ENCODE measurements at regions not wholly inside any gene's neighbourhood (a gene's known extent, or its start where the extent isn't known, plus 50 kb on each side); places are given as distances from the start of the nearest gene placed in this dataset.

DNA sequence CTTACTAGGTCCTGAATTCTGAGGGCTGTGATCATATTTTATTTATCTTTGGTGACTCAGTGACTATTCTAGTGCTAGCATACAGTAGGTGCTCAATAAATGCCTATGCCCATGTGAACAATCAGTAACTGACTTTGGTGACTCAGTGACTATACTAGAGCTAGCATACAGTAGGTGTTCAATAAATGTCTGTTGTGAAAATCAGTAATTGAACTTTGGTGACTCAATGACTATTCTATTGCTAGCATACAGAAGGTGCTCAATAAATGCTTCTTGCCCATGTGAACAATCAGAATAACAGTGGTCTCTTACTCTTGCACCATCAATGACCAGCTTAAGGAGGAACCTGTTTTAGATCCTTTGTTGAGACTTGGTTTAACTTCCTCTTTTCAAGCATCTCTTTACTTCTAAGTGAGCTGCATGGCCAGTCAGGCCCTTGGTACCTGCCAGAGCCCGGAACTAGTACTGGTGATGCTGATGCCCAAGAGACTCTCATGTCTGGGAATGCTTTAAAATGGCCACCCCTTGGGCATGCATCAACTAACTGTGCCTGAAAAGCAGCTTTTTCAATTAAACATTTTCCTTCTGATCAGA is 214.9 kb upstream of the SPRED2 start:
- no peak for DNase-seq (ENCODE audit: low spot score)

DNA sequence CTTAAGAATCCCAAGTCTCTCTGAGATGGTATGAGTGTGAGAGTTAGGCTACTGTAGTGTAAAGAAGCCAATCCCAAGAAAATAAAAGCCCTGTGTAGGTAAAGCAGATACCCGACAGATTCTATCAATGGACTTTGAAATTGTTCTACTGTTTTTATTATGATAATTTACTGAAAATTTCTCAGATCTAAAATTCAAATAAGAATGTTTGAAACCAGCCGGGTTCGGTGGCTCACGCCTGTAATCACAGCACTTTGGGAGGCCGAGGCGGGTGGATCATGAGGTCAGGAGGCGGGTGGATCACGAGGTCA is 208.3 kb upstream of the SPRED2 start:
- DNase-seq (ENCODE audit: low spot score): no peak

DNA sequence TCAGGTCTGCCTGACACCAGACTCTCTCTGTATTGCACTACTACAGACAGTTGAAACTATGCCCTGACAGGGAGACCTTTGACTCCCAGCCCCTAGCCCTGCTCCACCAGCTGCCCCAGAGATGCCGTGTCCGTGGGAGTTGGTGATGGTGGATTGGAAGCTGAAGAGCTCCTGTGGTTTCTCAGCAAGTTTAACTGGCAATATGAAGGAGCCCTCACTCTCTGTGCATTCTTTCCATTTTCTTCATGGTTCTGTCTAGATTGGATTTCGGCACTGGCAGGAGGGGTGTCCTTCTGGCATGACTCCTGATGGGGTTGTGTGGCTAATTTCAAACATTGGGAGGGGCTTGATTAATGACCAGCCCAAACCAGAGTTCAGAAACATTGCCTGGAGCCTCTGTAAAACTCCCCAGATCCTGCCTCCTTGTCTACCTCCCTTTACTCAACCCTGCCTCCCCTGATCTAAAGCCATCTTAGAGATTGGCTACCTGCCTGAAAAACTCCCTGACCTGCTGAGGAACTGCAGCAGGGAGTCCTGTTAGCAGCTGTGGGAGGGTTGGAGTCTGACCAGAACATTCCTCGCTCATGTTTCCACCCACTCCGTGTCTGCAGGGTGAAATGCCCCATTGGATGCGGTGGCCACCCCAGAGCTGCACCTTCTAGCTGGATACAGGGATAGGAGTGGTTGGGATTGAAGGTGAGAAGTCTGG is 206.9 kb upstream of the SPRED2 start:
- DNase-seq (ENCODE audit: low spot score): no peak

DNA sequence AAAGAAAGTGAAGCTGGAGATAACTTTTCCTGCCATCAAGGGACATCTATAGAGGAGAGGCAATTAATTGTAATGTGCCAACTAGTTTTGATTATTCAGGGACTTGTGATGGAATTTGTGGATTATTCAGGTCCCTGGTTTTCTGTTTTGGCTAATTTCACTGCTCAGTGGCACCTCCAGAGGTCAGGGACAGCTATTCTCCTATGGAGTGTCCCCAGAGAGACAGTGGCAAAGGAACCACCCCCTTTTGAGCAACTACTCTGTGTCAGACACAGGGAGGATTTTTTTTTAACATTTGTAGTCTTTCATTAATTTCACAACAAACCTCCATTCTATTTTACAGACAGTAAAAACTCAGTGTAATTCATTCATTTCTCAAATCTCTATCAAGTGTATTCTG is 206.0 kb upstream of the SPRED2 start:
- DNase-seq (ENCODE audit: low spot score): no peak

DNA sequence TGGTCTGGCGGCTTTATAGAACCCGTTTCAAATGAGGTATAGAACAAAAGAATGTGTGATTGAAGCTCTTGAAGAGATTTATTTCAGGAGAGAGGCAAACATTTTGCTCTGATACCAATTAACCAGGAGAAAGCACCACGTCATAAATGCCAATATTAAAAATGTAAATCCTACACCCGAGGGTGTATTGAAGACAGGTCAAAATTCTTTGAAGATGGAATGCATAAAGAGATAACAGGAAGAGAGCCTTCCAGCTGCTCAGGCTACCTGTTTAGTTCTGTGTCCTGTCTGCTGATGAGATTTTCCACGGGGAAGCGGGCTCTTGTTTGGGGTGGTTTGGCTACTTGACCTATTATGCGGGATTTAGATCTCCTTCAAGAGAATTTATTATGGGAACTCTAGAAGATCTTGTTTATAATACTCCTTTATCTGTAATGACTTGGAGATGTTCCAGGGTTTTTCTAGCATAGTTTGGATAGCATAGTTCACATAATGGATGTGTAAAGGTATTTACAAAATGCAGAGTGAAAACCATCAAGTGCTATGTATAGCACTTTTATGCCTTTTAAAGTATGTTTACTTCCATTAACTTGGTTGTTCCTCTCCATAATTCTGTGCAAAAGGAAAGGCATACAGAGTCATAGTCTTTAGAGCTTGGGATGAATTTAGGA is 204.5 kb upstream of the SPRED2 start:
- DNase-seq (ENCODE audit: low spot score): no peak

DNA sequence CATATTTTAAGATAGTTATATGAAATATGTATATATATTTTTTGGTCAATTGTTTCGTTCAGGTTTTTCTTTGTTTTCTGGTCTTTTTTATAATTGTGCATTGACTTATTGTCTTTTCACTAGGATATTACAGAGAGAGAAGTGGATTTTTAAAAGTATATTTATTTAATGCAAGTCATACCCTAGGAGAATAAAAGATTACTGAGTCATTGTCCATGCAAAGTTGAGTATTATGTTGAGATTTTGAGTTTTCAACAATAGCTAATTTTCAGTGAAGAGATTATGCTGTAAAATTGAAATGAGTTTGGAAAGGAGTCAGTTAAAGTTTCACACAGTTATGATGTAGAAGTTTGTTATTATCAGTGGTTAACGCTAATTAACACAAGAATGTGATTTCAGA is 203.6 kb upstream of the SPRED2 start:
- no peak for DNase-seq (ENCODE audit: low spot score)

DNA sequence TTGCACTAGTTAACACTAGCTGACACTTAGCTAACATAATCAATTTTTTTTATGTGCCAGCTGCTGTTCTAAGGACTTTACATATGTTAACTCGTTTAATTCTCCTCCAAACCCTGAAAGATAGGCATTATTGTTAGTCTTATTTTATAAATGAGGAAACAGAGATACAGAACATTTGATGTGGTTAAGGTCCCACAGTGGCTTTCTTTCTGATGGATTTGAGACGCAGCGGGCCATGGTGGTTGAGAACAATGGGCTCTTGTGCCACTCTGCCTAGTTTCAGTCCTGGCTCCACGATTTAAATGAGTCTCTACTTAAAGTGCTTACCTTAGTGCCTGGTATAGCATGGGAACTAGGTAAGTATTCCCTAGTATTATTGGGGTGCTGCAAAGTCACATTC is 201.9 kb upstream of the SPRED2 start:
- DNase-seq (ENCODE audit: low spot score): peak; percentile 45

DNA sequence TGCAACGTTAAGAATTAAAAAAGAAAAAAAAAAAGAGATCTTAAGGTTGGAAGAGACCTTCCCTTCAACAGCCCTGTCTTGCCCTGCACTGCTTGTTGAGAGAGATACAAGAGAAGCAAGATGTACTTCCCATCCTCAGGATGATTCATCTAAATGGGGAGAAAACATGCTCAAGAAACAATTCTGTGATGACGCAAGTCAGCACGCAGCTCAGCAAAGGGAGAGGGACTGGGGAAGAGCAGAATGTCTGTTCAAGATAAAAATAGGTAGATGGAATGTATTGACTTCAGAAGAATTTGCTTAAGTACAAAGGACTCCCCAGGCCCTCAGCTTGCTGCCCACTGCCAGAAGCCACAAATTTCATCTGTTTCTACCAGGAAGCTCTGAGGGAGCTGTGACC is 198.2 kb upstream of the SPRED2 start:
- DNase-seq (ENCODE audit: low spot score): no peak

DNA sequence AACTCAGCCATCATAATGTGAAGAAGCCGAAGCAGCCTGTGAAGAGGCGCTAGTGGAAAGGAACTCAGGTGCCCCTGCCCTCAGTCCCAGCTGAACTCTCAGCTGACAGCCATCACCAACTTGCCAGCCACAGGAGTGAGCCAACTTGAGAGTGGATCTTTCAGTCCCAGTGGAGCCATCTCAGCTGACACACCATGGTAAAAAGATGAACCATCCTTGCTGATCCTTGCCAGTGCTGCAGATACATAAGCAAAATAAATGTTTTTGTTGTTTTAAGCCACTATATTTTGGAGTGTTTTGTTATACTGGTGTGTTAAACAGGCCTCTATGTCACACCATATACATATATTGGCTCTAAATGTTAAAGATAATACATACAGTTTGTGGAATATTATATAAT is 195.8 kb upstream of the SPRED2 start:
- DNase-seq (ENCODE audit: low spot score): no peak

DNA sequence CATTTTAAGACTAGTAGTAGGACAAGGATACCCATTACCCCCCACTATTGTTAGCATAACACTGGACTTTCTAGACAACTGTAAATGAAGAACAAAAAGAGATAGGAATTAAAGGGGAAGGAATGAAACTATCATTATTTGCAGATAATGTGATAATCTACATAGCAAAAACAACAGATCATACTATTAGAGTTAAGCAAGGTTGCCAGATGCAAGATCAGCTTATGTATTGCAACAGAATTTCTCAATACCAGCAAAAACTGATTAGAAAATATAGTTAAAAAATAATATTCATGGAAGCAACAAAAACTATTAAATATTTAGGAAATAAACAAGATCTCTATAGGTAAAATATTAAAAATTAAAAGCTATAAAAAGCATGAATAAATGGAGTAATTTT is 194.4 kb upstream of the SPRED2 start:
- DNase-seq (ENCODE audit: low spot score): no peak

DNA sequence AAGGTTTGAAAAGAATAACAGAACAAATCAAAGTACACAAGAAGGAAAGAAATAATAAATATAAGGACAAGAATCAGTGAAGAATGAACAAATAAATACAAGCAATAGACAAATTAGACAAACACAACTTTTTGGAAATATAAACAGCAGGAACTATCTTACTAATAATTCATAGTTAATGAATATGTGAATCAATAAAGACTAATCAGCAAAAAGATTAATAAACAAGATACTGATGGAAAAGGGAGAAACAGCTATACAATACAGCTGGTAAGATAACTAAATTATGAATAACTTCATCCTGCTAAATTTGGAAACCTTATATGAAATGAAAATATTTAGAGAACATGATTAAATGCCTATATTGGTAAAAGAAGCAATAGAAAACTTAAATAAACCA is 193.6 kb upstream of the SPRED2 start:
- no peak for DNase-seq (ENCODE audit: low spot score)

DNA sequence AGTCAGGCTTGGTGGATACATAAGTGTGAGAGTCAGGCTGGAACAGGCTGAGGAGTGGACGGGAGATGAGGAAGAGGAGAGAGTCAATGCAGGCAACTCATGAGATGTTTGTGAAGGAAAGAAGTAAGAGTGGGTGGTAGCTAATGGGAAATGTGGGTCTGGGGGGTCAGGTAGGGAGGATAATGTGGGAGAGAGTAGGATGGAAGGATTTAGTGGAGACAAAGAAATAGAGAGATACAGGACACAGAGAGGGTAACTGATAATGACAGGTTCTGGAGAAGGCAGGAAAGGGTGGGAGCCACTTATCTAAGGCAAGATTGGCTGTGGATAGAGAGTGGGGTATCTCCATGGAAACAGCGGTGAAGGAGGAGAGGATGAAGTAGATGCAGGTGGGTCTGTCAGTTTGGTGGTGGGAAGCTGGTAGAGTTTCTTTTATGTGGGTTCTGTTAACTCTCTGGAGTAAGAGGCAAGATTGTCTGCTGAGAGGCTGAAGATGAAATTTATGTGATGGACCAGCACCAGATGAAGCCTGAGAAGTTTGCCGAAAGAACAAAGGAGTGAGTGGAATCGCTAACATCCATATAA is 190.6 kb upstream of the SPRED2 start:
- no peak for DNase-seq (ENCODE audit: low spot score)

DNA sequence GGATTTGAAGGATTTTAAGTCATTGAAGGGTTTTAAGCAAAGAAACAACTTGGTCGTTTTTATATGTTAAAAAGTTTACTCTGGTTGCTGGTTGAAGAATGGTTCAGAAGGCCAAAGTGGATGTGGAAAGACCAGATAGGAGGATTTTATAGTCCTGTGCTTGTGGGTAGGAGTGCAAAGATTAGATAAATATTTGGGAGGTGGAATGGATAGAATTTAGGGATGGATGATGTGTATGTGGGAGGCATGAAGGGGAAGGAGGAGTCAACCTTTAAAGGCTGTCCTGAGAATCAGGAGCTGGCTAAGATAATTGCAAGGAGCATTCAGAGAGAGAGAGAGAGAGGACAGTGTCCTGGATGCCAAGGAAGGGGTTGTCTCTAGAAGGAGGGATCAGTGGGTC is 190.1 kb upstream of the SPRED2 start:
- DNase-seq (ENCODE audit: low spot score): no peak

DNA sequence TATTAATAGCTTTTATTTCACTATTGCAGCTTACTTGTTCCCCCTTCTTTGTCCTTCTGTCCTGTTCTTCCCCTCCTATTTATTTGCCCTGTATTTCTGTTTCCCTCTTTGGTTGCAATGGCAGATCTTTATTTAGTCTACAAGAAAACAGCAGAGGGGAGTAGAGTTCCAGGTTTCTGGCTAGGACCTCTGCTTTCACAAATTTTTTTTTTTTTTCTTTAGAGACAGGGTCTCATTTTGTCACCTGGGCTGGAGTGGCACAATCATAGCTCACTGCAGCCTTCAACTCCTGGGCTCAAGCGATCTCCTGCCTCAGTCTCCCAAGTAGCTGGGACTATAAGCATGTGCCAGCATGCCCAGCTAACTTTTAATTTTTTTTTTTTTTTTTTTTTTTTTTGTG is 188.1 kb upstream of the SPRED2 start:
- no peak for DNase-seq (ENCODE audit: low spot score)

DNA sequence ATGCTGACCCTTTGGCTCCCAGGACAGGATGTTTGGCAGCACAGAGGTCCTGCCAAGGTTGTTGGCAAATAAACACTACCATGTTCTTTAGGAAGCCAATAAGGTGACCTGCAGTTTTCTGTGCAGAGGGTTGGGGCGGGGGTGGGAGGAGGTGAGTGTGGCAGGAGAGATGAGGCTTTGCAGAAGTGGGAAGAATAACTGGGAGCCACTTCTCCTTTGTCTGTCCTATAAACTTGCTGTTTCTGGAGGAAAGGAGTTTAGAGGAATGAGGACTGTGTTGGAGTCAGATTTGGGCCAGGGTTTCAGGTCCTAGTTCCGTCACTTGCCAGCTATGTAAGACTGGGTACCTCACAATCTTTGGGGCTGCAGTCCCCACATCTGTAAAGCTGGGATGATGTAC is 187.6 kb upstream of the SPRED2 start:
- no peak for DNase-seq (ENCODE audit: low spot score)

DNA sequence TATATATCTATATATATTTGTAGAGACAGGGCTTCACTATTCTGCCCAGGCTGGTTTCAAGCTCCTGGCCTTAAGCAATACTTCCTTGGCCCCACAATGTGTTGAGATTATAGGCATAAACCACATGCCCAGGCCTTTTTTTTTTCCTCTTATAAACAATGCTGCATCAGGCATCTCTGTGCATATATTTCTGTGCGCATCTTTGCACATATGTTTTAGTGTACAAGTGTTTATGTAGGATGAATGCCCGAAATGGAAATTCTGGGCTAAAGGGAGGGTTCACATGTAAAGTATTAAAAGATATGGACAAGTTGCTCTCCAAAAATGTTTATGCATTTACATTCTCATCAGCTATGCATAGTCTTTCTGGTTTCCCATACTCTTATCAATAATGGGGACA is 183.2 kb upstream of the SPRED2 start:
- no peak for DNase-seq (ENCODE audit: low spot score)

DNA sequence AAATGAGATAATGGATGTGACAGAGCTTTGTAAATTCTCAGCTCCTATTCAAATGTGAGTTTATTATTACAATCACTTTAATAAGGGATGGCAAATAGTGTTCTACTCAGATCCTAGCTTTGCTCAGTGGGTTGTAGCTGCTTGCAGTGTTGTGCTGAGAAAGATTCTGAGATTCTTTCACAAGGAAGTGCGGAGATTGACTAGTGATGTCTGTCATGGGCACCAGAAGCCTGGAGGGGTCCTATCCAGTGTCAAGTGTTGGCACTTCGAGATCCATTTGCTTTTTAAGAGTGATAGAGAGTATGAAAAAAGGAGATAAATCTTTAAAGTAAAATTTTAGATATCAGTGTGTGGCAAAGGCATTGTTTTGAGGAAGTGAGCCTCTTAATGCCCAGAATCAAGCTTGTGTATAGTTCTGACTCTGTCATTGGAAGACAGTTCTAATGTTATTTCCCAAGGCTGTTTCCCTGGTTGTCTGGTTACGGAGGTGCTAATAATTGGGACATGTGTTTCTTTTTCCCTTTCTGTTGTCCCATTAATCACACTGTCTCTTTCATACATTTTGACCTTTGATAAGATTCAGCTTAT is 181.7 kb upstream of the SPRED2 start:
- DNase-seq (ENCODE audit: low spot score): no peak

DNA sequence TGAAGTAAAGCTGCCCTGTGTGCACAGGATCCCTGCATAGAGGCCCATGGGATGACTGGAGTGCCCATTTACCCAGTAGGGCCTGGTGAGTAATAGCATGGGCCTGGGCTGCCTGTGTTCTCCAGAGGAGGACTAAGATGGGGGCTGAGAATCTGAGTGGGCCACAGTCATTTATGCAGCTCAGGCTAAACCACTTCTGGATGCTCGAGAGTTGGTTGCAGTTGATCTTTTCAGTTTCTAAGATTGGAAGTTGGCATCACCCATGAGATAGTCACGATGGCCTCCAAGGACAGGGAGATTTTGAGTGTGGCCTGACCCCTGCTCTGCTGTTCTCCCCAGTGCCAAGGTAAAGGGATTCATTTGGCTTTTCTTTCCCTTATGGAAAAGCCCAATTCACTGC is 179.1 kb upstream of the SPRED2 start:
- no peak for DNase-seq (ENCODE audit: low spot score)

DNA sequence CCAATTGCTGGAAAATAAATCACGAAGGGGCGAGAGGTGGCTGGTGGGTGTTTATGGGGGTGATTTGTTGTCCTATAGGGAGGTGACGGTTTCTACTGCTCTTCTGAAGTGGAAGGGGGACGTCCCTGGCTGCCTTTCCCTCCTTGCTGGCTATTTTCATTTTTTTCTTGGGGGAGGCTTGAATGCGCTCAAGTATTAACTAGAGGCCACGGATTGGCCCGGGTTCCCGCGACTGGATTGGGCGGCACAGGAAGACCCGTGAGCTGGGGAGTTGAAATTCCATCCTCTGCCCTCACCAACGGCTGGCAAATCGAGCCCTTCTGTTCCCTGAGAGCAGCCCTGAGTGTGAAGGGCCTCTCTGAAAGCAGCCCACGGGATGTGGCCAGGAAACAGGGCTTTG is 176.5 kb upstream of the SPRED2 start:
- no peak for DNase-seq (ENCODE audit: low spot score)

DNA sequence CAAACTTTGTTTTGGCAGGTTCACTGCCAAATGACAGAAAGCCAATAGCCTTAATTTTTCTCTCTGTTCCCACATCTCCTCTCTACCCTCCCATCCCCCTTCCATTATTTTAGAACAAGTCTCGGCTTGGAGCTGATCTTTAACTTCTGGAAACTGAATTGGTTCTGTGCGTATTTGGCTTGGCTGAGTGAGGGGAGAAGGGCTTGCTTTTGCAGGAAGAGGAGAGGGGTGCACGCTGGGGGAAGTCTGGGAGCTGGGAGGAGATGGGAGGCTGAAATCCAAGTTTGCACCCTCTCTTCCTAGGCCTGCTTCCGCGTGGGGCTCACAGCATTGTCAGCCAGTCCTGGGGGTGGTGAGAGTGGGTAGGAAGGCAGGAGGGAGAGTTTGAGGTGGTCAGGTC is 176.1 kb upstream of the SPRED2 start:
- DNase-seq (ENCODE audit: low spot score): no peak

DNA sequence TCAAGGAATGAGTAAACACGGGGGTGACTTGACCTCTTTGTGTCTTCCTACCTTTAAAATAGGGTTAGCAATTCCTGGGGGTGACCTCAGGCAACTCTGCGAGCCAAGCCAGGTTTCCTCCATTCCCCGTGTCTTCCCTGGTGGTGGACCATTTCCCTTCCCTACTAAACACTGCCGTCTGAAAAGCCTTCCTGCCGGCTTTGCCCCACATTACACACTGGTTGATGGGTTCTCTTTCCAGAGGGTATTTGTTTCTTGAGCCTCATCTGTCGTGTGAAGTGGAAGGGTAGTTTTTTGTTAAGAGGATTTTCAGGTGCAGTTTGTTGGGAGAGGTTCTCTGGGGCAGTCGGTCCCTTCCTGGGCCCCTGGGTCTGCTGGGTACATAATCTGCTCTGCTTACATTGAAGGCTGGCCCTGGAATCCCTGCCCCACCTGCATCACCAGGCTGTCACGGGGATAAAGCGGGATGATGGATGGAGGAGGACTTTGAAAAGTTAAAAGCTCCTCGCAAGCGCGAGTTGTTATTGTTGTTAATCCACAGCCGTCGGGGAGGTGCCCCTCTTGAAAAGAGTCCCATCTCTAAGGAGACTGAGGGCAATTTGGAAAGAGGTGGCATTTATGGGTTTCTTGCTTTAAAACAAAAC is 175.4 kb upstream of the SPRED2 start:
- no peak for DNase-seq (ENCODE audit: low spot score)

DNA sequence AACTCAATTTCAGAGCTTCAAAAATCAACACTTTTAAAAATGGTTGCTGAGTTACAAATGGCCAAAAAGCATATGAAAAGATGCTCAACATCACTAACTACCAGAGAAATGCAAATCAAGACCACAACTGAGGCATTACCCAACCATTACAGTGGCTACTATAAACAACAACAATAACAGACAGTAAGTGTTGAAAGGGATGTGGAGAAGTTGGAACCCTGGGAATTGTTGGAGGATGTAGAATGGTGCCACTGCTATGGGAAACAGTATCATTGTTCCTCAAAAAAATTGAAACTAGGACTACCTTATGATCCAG is 173.3 kb upstream of the SPRED2 start:
- DNase-seq (ENCODE audit: low spot score): no peak
